Vagina (tissue), 2 donors: ENCODE measurements at regions not wholly inside any gene's neighbourhood (a gene's known extent, or its start where the extent isn't known, plus 50 kb on each side); places are given as distances from the start of the nearest gene placed in this dataset.

ENCODE experiments used
- DNase-seq, 2 donors: peaks; one replicate each; pipeline ENCODE4 v3.0.0-alpha.2; 2017; ENCODE audit errors: extremely low spot score in 2 of 2
- H3K27ac ChIP-seq: fragments of 200-600 bp; sonication (generic); one replicate; pipeline ENCODE4 v1.5.1; 2019
- H3K27me3 ChIP-seq: fragments of 200-600 bp; sonication (generic); one replicate; pipeline ENCODE4 v1.5.1; 2019
- H3K36me3 ChIP-seq, 2 donors: fragments of 200-600 bp; sonication (generic); one replicate each; pipeline ENCODE4 v1.5.1; 2017 to 2019
- H3K4me1 ChIP-seq: fragments of 200-600 bp; sonication (generic); one replicate; pipeline ENCODE4 v1.5.1; 2019
- H3K4me3 ChIP-seq, 2 donors: fragments of 200-600 bp; sonication (generic); 1 replicate in 1 of 2; 2 replicates in 1 of 2; pipeline ENCODE4 v1.5.1; 2016 to 2019
- H3K9me3 ChIP-seq: fragments of 200-600 bp; sonication (generic); one replicate; pipeline ENCODE4 v1.5.1; 2019
- POLR2A ChIP-seq, 2 donors: fragments of 450-650 bp; IDR thresholded peaks; one replicate each; pipeline ENCODE4 v1.6.1; 2017; ENCODE audit warnings: antibody characterized with exemption in 2 of 2, mild to moderate bottlenecking in 2 of 2, moderate library complexity in 2 of 2
- POLR2AphosphoS5 ChIP-seq, 2 donors: sonication (generic); formaldehyde crosslinking; IDR thresholded peaks; one replicate each; pipeline ENCODE4 v1.9.0; 2017; ENCODE audit warnings: antibody characterized with exemption in 2 of 2, mild to moderate bottlenecking in 2 of 2, low read depth in 1 of 2; ENCODE audit not compliant: insufficient read depth in 1 of 2
- intact Hi-C: fragments of 100-400 bp; cut with DNase I; formaldehyde crosslinking; loops from one replicate; pipeline ENCODE4 v1.15.1; 2023
- TF ChIP-seq, protein P1 (sequence below), 3 experiments: fragments of 450-650 bp in 2 of 3; fragments of 200-600 bp in 1 of 3; sonication (generic) in 1 of 3; IDR thresholded peaks; one replicate each; pipeline ENCODE4 v1.5.1; 2017 to 2019; ENCODE audit warnings: antibody characterized with exemption in 3 of 3, mild to moderate bottlenecking in 2 of 3, moderate library complexity in 2 of 3

DNA sequence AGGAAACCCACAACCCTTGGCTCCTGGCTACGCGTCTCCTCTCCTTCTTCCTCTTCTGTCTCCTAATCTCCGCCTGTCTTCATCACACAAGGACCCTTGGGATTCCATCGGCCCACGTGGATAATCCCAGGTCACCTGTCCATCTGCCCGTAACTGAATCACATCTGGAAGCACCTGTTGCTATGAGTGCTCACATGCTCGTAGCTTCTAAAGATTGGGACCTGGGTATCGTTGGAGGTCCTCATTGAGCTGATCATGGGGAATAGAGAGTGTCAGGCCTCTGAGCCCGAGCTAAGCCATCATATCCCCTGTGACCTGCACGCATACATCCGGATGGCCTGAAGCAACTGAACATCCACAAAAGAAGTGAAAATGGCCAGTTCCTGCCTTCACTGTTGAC, 175.4 kb downstream of the SHOX start:
- intact Hi-C loops, result no loop called here
- no peaks in the 10 kb centered on the region for H3K36me3 ChIP-seq

DNA sequence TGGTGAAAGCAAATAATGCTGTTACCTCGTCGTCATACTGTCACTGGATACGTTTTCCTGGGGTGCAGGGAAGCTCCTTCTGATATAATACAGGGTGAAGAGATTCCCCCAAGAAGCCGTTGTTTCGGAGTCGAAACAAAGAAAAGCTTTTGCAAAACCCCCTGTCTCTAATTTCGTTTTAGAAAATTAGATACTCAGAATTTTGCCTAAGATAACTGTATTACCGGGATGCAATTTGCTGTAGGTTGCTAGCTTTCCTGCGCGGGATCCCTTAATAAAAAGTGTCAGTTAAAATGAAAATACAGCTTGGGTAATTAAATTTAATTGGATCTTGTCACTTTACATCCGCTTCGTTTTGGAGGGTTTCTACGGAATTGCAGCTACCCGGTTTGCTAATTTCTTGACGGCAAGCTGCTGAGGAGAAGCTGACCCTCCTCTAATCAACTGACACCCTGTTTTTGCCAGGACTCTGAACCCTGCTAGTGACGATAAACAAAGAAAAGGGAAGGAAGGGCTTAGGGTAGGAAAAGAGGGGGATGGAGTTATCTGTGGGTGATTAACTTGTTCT, 174.6 kb downstream of the SHOX start:
- peak in 1 of 2 donors; percentile 16 for DNase-seq
- TF ChIP-seq POLR2AphosphoS5 (IDR thresholded peaks at IDR 0.05; ENCODE audit: insufficient read depth in 1 of 2, low read depth in 1 of 2) (no peak), POLR2A (IDR thresholded peaks at IDR 0.05) (no peak)
- TF ChIP-seq, protein P1, sequence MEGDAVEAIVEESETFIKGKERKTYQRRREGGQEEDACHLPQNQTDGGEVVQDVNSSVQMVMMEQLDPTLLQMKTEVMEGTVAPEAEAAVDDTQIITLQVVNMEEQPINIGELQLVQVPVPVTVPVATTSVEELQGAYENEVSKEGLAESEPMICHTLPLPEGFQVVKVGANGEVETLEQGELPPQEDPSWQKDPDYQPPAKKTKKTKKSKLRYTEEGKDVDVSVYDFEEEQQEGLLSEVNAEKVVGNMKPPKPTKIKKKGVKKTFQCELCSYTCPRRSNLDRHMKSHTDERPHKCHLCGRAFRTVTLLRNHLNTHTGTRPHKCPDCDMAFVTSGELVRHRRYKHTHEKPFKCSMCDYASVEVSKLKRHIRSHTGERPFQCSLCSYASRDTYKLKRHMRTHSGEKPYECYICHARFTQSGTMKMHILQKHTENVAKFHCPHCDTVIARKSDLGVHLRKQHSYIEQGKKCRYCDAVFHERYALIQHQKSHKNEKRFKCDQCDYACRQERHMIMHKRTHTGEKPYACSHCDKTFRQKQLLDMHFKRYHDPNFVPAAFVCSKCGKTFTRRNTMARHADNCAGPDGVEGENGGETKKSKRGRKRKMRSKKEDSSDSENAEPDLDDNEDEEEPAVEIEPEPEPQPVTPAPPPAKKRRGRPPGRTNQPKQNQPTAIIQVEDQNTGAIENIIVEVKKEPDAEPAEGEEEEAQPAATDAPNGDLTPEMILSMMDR (IDR thresholded peaks at IDR 0.05), result no peak
- H3K9me3 ChIP-seq, result no peaks in the 10 kb centered on the region
- intact Hi-C loops, result no loop called here
- no peak overlapping the region for H3K27ac ChIP-seq
- no peaks in the 10 kb centered on the region for H3K27me3 ChIP-seq
- H3K36me3 ChIP-seq, result no peaks in the 10 kb centered on the region
- no peaks in the 10 kb centered on the region for H3K4me1 ChIP-seq
- H3K4me3 ChIP-seq, result no peak overlapping the region

More for the DNA sequence above, 175.4 kb downstream of the SHOX start:
- Histone ChIP-seq H3K27me3 (no peaks in the 10 kb centered on the region), H3K4me1 (no peaks in the 10 kb centered on the region), H3K4me3 (no peak overlapping the region), H3K9me3 (no peaks in the 10 kb centered on the region), H3K27ac (no peak overlapping the region)
- DNase-seq, result peak; percentile 64 to 65
- TF ChIP-seq POLR2AphosphoS5 (IDR thresholded peaks at IDR 0.05; ENCODE audit: insufficient read depth in 1 of 2, low read depth in 1 of 2) (no peak), POLR2A (IDR thresholded peaks at IDR 0.05) (no peak)
- TF ChIP-seq, protein P1 (IDR thresholded peaks at IDR 0.05), result no peak

- Histone ChIP-seq H3K27me3 (no peaks in the 10 kb centered on the region), H3K36me3 (no peaks in the 10 kb centered on the region), H3K4me1 (no peaks in the 10 kb centered on the region), H3K4me3 (no peak overlapping the region), H3K27ac (no peak overlapping the region), H3K9me3 (no peaks in the 10 kb centered on the region)
- intact Hi-C loops, result no loop called here
- TF ChIP-seq POLR2A (IDR thresholded peaks at IDR 0.05), result no peak
- TF ChIP-seq POLR2AphosphoS5 (IDR thresholded peaks at IDR 0.05; ENCODE audit: insufficient read depth in 1 of 2, low read depth in 1 of 2), result no peak
- TF ChIP-seq, protein P1 (IDR thresholded peaks at IDR 0.05), result no peak
- DNase-seq, result no peak
These were observed 172.3 kb downstream of the SHOX start for GRCh38 chrX:802846-803245.

DNA sequence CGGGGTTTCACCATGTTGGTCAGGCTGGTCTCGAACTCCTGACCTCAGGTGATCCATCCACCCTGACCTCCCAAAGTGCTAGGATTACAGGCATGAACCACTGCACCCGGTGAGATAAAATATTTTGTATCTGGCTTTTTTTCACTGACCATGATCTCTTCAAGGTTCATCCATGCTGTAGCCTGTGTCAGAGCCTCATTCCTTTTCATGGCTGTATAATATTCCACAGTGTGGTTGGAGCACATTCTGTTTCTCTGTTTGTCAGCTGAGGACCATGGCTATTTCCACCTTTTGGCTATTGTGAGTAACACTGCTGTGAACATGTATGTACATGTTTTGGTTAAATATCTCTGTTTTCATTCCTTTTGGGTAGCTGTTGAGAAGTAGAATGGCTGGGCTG, 169.2 kb downstream of the SHOX start:
- peak in 1 of 2 donors; percentile 14 for DNase-seq
- H3K4me3 ChIP-seq, result no peak overlapping the region
- intact Hi-C loops, result no loop called here
- no peaks in the 10 kb centered on the region for H3K27me3 ChIP-seq
- no peaks in the 10 kb centered on the region for H3K36me3 ChIP-seq
- no peaks in the 10 kb centered on the region for H3K4me1 ChIP-seq
- H3K9me3 ChIP-seq, result no peaks in the 10 kb centered on the region
- TF ChIP-seq POLR2A (IDR thresholded peaks at IDR 0.05) (no peak), POLR2AphosphoS5 (IDR thresholded peaks at IDR 0.05; ENCODE audit: insufficient read depth in 1 of 2, low read depth in 1 of 2) (no peak)
- TF ChIP-seq, protein P1 (IDR thresholded peaks at IDR 0.05), result no peak
- no peak overlapping the region for H3K27ac ChIP-seq

- peak; percentile 60 to 64 for DNase-seq
- intact Hi-C loops, result no loop called here
- H3K27me3 ChIP-seq, result no peaks in the 10 kb centered on the region
These were observed 163.7 kb downstream of the SHOX start for GRCh38 chrX:794311-794710.

More at GRCh38 chrX:794311-794710, 163.7 kb downstream of the SHOX start:
- H3K36me3 ChIP-seq, result no peaks in the 10 kb centered on the region
- TF ChIP-seq, protein P1 (IDR thresholded peaks at IDR 0.05), result no peak
- TF ChIP-seq POLR2A (IDR thresholded peaks at IDR 0.05) (no peak), POLR2AphosphoS5 (IDR thresholded peaks at IDR 0.05; ENCODE audit: insufficient read depth in 1 of 2, low read depth in 1 of 2) (no peak)
- H3K4me3 ChIP-seq, result no peak overlapping the region
- H3K4me1 ChIP-seq, result no peaks in the 10 kb centered on the region
- no peak overlapping the region for H3K27ac ChIP-seq
- no peaks in the 10 kb centered on the region for H3K9me3 ChIP-seq
